MM.1S (cell line): ENCODE measurements at regions not wholly inside any gene's neighbourhood (a gene's known extent, or its start where the extent isn't known, plus 50 kb on each side); places are given as distances from the start of the nearest gene placed in this dataset.

Experiments
- CTCF ChIP-seq: fragments of 300-600 bp; sonication (generic); IDR thresholded peaks from 2 replicates; pipeline ENCODE4 v1.5.1; 2016; ENCODE audit warnings: antibody characterized with exemption, low read length, mixed read lengths
- EZH2 ChIP-seq: fragments of 300-600 bp; sonication (generic); optimal IDR thresholded peaks from 2 replicates; pipeline ENCODE3; 2017; ENCODE audit warnings: low read depth, mild to moderate bottlenecking, antibody characterized with exemption, low read length, mixed read lengths
- EZH2phosphoT487 ChIP-seq: fragments of 300-600 bp; sonication (generic); IDR thresholded peaks from 2 replicates; pipeline ENCODE4 v1.6.1; 2018; ENCODE audit warnings: antibody characterized with exemption, low read length

GRCh38 chr7:46047581-46047980, 126.5 kb upstream of the IGFBP3 start:
- TF ChIP-seq CTCF (no peak), EZH2 (no peak), EZH2phosphoT487 (no peak)
